Inflammatory macrophage treated with lipopolysaccharide for 1 hour (primary cell): ENCODE measurements at regions not wholly inside any gene's neighbourhood (a gene's known extent, or its start where the extent isn't known, plus 50 kb on each side); places are given as distances from the start of the nearest gene placed in this dataset.

Source experiments
- DNase-seq, 2 donors: peaks; one replicate each; pipeline ENCODE4 v3.0.0-alpha.2; 2020 to 2022

DNA sequence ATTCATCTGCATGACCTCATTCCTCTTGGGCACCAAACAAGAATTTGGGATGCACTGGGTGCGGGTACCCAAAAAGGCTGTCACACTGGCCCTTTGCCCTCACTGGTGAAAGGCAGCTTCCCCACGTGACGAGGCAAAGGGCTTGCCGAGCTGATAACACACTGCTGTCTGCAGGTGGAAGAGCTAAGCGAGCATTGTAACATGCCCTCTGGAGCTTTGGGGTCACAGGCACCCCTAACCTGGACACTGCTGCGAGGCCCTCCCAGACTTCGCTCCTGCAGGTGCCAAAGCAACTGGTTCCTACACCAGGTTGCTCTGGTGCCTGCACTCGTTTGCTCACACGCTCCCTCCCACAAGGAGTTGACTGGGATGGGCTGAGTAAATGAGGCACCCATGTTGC, 1595.7 kb downstream of the HACE1 start:
- DNase-seq, result no peak

DNA sequence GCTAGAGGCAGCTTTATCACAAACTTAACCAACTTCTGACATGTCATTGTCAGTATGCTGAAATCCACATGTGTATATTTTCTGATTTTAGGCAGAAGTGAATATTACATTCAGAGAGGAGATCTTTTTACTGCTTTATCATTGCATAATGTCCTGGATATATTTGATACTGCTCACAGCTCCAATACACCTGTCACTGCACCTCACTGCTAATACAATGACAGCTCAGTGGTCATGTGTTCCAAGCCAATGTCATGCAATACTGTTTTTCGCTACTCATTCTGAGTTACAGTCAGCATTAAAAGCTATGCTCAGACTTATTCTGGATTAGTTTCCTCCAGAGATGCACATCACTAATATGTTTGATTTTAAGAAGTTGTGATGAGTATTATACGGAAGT, 1604.6 kb downstream of the HACE1 start:
- no peak for DNase-seq

- DNase-seq, result no peak
These were observed 1622.8 kb downstream of the HACE1 start for GRCh38 chr6:103236923-103237322.

- DNase-seq, result no peak
These were observed 1628.5 kb downstream of the HACE1 start for GRCh38 chr6:103231181-103231580.

GRCh38 chr6:103215847-103216246, 1643.9 kb downstream of the HACE1 start:
- no peak for DNase-seq

GRCh38 chr6:103210686-103211085, 1649.0 kb downstream of the HACE1 start:
- DNase-seq, result no peak

GRCh38 chr6:103198386-103198785, 1661.3 kb downstream of the HACE1 start:
- no peak for DNase-seq

GRCh38 chr6:103193413-103193812, 1666.3 kb downstream of the HACE1 start:
- DNase-seq, result no peak

DNA sequence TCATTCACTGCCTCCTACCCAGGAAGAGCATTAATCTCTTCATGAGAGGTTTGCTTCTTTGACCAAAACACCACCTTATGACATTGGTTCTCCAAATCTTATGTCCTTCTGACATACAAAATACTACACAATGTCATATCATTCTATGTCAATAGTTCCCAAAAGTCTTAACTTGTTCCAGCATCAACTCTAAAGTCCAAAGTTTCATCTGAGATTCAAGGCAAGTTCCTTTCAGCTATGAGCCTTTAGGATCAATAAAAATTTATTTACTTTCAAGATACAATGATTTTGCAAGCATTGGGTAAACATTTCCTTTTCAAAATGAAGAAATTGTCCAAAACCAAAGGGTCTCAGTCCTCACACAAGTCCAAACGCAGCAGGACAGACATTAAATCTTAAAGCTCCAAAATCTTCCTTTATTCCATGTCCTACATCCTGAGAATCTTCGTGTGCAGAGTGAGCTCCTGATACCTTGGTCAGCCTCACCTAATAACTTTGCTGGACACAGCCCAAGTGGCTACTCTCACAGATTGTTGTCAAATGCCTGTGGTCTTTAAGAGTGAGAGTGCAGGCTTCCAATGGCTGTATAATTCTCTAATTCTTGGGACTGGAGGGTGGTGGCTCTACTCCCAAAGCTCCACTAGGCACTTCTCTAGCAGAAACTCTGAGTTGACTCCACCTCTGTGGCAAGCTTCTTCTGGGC, 1668.2 kb downstream of the HACE1 start:
- DNase-seq, result no peak

DNA sequence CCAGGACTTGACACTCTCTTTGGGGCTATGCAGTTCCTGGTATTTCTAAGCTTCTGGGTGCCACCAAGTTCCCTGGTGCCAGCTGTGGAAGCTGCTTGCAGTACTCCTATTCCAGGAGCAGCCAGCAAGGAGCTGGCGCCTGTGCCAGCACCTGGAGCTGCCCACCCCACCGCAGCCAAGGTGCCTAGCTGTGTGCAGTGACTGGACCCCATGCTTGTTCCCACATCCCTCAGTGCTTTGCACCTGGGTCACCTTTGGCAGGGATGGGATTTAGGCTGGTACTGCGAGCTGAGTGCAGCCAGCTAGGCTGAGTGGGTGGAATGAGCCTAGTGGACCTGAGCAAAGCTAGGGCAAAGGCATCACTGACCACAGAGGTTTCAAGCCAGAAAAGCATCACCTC, 1674.9 kb downstream of the HACE1 start:
- no peak for DNase-seq

DNA sequence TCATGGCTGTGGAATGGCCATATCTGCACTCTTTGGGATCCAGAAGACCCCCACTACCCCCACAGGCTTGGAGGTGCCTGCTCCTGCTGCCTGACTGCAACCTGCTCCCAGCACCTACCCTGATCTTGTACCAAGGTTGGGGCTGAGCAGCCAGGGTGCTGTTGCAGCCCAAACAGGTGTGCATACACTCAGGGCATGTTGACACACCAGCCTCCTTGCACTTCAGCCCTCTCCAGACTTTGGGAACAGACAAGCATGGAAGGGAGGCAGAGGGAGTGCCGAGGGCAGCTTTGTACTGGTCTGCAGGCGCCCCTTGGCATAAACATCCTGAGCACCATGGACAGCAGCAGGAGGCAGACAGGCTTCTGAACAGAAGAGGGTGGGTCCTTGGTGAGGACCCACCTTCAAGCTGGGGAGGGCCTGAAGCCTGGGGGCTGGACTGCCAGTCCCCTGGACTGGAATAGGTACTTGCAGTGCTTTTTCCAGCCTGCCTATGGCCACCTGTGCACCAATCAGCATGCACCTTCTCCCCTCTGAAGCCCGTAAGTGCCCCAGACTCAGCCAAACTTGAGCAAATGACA, 1675.8 kb downstream of the HACE1 start:
- DNase-seq, result no peak

DNA sequence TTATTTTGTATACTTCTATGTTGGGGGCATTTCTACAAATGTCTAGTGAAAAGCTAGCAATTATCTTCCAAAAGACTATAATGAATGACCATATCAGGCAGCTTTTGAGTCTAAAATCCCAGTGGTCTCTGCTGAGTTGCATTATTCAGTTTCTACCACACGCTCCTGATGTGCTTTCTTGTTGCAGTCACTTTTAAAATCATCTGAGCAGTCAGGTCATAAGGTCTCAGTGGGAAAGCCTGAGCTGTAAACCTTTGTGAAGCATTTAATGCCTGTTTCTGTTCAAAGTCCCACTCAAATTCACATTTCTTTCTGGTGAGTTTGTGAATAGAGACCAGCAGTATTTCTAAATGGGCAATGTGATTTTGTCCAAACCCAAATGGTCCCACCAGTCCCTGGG, 1681.5 kb downstream of the HACE1 start:
- DNase-seq, result no peak

DNA sequence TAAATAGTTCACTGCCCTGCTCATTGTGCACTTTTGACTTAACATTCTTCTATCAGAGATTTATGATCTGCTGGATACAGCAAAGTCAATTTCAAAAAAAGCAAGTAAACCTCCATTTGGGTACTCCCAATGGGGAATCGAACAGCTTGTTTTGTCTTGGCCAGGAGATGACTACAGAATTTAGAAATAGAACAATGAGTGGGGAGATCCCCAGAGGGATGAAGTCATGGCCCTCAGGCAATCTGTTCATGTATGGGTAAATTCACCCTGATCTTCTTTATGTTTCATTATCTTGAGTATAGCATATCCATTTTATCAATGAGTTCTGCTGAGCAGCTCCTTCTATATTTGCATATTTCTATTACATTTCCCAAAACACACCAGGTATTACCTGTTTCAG, 1681.9 kb downstream of the HACE1 start:
- no peak for DNase-seq

GRCh38 chr6:103175056-103175455, 1684.7 kb downstream of the HACE1 start:
- no peak for DNase-seq

GRCh38 chr6:103167345-103168071, 1692.2 kb downstream of the HACE1 start:
- DNase-seq, result no peak

DNA sequence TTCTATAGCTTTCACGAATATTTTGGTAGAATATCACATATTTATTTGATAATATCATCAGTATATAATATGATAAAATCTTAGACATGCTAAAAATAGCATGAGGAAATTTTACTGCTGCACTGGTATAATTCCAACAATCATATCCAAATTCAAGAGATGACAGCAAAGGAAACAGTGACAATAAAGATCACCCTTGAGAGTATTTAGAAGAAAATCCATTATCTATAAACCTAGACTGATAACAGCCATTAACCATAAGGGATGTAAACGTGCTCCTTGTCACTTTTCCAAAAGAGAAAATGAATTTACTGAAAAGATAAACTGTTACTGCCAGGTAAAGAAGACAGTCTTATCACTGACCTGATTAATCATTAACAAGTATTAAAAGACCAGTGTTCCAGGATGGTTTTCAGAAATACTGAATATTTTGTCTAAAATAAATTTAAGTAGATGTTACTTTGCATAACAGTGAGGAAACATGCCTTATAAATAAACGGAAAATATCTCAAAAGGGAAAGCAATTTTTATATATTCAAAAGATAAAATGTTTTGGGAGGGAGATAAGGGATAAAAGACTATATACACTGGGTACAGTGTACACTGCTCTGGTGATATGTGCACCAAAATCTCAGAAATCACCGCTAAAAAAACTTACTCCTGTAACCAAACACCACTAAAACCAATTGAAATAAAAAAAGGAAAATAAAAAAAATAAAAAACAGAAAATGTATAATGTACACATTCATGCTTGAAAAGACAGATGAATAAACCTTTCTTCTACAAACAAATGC, 1704.7 kb downstream of the HACE1 start:
- no peak for DNase-seq

- DNase-seq, result no peak
These were observed 1706.7 kb downstream of the HACE1 start for GRCh38 chr6:103153016-103153415.

- no peak for DNase-seq
These were observed 1716.8 kb downstream of the HACE1 start for GRCh38 chr6:103142902-103143301.

DNA sequence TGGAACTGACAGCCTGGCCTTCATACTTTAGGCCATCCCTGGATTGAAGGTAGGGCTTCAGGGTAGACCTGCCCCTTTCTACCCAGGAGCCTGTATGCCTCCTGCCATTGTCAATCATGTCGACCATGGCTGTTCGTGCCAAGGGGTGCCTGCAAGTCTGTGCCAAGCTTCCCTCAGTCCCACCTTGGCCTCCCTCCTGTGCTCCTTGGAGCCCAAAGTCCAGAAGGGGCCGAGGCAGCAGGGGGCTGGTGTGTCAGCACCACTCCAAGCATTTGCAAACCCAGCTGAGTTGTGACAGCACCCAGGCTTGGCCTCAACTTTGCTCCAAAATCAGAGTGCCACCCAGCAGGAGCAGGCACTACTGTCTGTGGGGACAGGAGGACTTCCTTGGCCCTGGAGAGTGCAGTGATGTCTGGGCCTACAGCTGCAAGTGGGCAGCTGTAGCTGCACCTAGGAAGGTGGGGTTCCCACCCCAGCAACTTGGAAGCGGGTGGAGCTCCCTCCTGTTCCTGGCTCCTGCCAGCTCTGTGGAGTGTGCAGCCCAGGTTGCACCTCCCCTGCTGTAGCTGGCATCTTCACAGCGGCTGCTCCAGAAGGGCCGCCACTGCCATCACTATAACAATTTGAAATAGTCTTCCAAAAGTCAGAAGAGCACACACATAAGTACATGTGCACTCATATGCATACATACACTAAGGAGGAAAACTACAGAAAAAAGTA, 1719.3 kb downstream of the HACE1 start:
- no peak for DNase-seq

GRCh38 chr6:103139377-103139776, 1720.3 kb downstream of the HACE1 start:
- DNase-seq, result no peak

- DNase-seq, result no peak
These were observed 1731.0 kb downstream of the GRIK2 start for GRCh38 chr6:103124471-103124870.

DNA sequence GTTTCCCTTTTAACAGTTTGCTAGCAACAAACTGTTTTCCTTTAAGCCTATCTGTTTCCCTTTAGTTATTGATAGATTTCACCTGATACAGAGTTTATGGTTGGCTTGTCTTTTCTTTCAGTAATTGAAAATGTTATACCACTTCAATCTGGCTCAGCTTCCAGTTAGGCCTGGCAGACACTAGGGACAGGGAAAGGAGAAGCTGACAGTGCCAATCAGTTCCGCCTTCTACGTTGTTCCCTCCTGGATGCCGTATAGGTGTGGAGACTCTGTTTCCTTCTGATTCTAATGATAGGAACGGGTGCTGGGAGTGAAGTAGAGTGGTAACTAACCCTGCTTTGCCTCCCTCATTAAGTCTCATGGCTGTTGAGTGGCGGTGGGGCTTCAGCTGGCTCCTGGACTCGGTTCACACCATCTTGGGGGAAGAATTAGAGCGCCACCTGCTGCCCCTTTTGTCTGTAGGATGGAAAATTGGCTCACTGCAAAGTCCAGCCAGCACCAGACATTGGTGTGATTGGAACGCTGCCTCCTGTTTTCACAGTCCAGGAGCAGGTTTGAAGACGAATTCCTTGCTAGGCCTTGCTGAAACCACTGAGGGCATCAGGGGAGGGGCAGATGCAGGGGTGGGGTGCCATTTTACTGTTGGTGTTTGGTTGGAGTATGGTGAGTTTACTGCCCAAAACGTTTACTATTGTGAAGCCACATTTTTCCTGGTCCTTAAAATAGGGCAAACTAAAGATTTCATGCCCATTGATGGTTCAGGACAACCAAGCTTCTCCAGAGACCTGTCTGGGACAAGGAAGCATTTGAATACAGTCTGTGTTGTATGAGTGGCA, 1729.5 kb downstream of the GRIK2 start:
- peak in 1 of 2 donors; percentile 17 for DNase-seq
